Stimulated activated CD8-positive, alpha-beta memory T cell treated with anti-CD3 and anti-CD28 coated beads, Interleukin-7, amount 100 ng/mL, for 24 hours (primary cell): ENCODE measurements at regions not wholly inside any gene's neighbourhood (a gene's known extent, or its start where the extent isn't known, plus 50 kb on each side); places are given as distances from the start of the nearest gene placed in this dataset.
"Not testable (repeated sequence)": the region's sequence is repeated elsewhere in the genome, so short reads cannot be mapped to it uniquely, and the experiment has no call there.

Experiments used
- DNase-seq: peaks from one replicate; pipeline ENCODE4 v3.0.0-alpha.2; 2020; ENCODE audit warnings: low read depth

DNA sequence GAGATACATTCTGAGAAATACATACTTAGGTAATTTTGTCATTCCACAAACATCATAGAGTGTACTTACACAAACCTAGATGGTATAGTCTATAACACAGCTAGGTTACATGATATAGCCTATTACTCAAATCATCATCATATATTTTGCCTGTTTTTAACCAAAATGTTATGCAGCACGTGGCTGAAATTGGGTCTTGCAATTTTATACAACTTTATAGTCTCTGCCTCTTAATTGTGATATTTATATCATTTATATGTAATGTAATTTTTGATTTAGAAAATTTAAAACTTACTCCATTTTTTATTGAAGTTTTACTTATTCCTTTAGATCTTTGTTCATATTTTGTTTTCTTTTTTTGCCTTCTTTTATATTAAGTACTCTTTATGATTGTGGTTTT is 350.7 kb upstream of the DCN start:
- no peak for DNase-seq

DNA sequence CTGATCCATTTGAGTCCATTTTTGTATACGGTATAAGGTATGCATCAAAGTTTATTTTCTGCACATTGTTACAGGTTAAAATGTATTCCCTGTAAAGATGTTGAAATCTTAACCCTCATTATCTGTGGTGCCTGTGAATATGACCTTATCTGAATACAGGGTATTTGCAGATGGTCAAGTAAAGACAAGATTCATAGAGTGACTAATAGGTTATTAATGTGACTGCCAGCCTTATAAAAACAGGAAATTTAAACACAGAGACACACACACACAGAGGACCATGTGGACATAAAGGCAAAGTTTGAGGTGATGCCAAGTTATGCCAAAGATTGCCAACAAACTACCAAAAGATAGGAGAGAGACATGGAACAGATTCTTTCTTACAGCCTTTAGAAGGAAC is 347.2 kb upstream of the DCN start:
- DNase-seq: no peak

DNA sequence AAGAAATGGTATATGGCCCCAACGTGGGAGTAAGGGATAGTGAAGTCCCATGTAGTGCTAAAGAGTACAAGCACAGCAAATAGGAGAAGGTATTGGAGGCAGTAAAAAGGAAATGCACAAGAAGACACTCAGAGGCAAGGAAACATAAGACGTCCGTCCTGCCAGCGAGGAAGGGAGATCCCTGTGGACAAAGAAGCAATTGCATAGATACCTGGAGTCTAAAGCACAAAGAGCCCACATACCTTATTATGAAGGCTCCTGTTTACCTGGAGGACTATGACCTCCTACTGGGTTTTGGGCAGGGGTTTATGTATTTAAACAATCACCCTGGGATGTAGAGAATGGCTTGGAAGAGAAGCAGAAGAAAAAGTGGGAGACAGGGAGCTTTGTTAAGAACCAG is 341.2 kb upstream of the DCN start:
- DNase-seq: no peak

DNA sequence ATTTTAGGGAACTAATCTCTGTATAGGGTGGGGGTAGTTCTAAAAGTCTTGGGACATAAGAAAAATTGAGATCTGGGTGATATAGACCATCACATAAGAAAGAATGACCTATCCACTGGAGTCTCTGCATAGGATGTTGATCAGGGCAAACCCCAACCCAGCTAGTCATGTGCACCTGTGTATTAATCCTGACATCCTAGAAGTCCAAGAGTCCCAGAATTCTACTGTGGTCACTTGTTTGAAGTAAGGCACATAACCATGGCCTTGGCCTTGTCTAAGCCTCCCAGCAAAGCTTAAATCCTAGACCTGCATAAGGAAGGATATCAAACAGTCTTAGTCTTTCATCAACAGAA is 334.1 kb upstream of the DCN start:
- no peak for DNase-seq

DNA sequence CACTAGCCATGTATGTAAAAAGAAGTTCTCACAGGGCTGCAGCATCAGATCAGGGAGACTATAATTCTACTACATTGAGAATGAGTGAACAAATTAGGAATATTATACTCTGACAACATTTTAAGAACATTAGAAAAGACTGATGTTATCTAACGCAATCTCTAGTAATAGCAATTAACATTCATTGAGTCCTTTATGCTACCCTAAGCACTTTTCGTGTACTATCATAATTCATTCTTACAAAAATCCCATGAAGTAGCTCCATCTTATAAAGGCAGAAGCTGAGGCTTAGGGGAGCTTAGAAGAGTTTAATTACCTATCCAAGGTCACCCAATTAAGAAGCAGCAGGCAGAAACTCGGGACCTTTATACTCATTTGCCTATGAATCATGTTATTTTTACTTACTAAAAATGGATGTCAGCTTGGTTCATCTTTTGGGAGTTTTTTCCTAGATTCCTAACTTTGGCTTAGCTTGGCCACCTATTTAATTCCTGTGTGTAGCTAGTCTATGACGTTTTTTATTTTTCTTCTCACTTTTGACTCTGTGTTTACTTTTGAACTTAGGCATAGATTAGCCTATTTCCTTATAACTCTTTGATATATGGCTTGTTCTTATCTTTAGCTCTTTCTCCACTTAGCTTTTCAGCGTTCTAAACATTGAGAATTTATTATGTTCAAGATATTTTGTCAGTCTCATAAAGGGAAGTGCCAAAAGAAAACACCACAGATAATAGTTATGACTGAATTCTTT is 333.5 kb upstream of the DCN start:
- DNase-seq: no peak

DNA sequence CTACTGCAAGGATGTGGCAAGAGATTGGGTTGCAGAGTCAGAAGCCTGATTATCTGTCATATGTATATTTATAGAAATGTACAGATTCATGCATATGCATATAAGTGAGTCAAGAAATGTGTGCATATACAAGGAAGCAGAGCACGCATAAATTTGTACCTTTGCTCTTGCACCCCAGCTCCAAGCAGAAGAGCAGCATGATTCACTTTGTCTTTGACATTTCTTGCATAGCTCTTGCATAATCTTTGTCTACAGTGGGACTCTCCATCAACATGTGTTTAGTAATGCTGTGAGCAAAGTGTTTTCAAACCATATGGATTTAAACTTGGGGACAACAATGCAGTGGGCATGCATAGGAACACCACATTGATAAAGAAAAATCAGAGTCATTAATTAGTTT is 330.7 kb upstream of the DCN start:
- no peak for DNase-seq

DNA sequence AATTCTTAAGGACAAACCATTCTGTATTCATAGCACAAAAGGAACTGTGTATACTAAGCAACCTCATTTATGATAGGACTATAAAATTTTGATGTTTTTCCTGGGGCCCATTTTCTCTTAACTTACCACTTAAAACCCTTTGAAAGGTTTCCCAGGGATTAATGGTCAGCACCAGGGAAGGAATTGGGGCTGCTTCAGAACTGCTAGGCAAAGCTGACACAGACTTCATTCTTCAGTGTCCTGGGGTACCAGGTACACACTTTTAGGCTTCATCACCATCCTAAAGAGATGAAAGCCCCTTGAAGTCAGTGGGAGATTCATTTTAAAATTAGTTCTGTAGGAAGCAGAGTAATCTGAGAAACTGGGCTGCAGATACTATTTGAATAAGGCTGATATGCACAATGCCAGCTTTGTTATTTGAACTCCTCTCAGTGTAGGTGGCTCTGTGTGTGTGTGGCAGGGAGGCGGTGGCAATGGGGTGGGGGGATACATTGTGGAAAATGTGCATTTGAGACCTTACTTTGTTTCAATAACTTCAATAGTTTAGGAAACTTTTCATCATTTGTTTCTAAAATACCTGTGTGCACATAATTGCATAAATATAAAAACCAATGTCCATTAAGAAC is 329.3 kb upstream of the DCN start:
- DNase-seq: no peak

DNA sequence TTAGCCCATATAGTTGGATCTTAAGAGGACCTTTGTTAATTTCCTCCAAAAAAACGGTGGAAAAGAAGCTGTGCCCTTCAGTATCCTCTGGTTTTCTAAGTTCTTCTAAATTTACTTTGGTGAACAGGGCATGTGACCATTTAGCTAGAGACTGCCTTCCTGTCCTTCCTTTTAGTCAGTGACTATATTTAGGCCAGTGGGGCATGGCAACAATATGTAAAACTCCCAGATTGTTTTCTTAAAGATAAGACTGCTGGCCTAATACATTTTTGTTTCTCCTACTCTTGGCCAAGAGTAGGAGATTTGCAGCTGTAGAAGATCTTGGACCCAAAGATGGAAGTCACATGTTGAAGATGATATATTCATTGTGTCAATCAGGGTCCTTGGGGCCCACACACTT is 325.1 kb upstream of the DCN start:
- no peak for DNase-seq

DNA sequence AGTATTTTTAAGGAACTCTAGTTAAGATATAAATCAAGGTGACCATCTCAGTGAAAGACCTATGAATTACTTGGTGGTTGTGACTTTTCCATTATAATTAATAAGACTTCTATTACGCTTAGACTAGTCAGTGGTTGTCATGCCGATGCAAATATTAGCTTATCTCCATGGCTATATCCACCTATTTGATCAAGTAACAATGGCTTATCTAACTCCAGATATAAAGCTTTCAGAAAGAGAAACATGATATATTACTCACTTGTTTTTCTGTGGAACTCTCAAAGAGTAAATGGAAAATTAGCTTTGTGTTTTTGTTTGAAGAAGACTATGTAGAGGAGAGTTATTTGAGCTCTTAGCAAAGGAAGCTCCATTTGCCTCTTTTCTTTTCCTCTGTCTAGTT is 323.8 kb upstream of the DCN start:
- DNase-seq: no peak

DNA sequence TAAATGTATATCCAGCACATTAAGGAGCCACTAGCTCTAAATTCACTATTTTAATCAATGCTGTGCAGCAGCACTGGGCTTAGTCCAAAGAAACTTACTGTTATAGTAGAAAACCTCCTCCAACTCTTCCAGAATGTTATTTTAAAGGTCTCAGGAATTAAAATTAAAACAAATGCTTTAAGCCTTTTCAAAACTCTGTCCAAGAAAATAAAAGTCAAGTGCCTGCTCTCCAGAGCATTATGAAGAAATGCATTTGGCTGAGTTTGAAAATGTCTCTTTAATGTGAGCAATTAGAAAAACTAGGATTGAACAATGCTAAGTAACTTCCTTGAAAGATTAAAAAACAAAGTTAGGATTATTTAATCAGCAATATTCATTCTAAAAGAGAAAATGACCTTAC is 322.4 kb upstream of the DCN start:
- no peak for DNase-seq

DNA sequence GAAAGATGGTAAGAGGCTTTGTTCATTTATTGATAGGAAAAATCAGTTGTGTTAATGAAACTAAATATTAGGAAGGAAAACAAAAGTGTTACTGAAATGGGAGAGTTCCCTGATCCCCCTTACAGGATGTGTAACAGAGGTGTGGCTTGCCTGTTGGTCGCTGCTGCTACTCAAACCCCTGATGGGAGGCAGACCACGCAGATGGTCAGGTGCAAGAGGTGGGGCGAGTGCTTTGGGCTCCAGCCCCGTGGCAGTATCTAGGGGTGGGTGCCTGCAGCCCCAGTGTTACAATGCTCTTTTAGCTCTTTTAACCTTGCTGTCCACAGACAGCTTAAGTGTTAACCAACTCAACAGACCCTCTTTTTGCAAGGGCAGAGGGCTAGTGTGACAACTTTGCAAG is 319.6 kb upstream of the DCN start:
- no peak for DNase-seq

DNA sequence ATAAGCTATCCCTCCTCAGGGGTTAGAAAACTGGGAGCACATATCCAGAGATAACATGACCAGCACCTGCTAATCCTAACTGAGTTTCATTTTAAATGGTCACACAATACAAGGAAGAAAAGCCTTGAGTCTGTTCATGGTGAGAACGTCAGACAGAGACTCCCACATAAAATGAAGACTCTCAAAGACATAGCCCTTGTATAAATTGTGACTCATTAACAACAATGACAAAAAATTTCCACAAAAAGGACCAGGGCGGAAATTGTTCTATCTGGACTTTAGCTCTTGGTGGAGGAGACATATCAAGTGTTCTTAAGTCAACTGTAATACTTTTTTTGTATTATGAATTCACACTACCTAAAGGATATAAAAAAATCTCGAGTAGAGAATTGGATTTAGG is 313.7 kb upstream of the DCN start:
- DNase-seq: no peak

DNA sequence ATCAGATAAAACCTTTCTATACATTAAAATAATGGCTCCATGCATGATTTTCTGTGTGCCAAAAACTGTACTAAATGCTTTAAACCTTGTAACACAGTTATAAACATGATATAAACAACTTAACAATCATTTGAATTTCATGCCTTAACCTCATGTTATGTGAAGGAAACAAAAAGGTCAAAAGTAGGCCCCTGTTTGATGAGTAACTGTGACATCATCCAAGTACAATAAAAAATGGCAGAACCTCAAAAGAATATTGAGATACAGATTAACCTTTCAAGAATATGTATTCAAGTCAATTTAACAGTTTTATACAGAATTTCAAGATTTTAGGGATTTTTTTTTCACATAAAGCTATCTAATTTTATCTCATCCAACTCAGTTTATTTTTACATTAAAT is 310.7 kb upstream of the DCN start:
- DNase-seq: no peak

DNA sequence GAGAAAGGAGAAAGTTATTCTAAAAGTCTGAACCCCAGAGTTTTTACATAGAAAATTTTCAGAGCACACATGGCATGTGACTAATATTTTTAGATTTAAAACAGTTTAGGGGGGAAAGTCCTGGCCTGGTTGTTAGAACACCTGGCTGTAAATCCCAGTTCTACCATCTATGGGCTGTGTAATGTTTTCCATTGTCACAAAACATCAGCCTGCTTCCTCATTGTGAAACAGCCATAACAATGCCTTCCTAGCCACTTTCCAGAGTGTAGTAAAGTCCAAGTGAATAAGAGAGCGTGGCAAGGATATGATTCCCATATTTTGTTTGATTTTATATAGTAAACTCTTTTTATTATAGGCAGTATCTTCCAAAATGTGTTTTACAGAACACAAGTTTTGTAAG is 310.0 kb upstream of the DCN start:
- DNase-seq: no peak

DNA sequence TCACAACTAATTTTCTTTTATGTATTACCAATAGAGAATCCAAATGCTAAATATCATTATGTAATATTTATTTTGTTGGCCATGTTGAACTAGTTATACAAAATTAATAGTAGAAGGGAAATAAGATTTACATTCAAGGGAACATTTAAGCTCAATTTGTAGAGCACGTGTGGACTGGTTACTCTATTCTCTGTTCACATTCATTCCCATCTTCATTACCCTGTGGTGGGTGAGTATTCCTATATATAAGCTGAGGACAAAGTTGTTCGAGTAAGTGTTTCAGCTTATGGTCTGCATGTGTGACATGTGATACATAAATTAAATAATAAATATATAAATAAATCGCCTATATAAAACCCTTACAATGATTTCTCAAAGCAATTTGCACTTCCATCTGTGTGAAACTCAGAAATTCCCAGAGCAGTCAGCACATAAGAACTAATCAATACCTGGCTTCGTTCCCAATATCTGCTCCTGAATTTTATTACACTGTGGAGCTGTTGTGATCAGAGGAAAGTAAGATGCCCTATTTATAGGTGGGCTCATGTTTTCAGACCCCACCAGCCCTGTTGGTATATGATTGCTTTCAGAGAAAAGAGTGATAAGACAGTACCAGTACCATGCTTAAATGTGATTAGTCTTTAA is 308.2 kb upstream of the DCN start:
- DNase-seq: no peak

DNA sequence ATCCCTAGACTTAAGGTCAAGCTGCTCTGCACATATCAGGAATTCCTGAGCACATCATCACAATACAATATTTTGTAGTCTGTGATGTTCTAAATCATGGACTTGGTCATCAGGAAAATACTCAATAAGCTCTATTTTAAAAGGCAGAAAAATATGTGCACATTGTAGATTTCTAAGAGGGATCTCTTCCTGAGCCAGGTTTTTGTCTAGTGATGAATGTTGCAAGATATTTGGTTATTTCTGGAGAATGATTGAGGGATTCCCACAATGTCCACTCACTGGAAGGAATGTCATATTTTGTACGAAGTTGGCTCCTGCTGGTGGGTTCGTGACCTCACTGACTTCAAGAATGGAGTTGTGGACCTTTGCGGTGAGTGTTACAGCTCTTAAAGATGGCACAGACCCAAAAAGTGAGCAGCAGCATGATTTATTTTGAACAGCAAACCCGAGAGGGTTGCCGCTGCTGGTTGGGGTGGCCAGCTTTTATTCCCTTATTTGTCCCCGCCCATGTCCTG is 300.9 kb upstream of the DCN start:
- no peak for DNase-seq

DNA sequence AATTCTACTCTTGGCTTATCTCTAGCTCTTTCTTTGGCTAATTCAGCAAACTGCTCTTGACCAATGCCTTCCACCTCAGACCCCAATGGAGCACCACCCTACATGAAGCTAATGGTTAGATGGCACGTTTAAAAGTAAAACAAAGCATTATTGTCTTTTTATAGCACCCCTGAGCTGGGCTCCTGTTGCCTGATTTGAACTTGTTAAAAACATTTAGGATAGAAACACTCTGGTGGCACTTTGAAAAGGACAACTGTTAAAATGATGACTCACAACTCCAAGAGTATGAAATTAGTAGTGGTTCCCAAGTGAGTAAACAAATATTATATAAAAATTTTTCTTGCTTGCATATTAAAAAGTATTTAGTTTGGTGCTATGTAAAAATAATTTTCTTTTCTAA is 299.6 kb upstream of the DCN start:
- no peak for DNase-seq

DNA sequence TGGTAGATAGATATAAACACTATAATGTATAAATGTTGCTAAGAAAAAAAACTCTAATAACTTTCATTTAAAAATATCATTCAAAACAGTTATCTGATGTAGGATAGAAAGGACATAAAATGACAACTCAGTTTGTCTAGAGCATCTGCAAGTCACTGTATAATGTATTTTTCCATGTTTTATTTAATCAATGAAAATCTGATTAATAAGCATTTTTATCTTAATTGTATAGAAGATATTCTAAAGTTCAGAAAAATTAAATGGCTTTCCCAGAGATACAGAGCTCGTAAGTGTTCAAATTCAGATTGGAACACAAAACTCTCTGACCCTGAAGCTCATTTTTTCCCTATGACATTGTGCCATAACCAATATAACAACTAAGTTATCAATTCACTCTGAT is 295.9 kb upstream of the DCN start:
- no peak for DNase-seq

DNA sequence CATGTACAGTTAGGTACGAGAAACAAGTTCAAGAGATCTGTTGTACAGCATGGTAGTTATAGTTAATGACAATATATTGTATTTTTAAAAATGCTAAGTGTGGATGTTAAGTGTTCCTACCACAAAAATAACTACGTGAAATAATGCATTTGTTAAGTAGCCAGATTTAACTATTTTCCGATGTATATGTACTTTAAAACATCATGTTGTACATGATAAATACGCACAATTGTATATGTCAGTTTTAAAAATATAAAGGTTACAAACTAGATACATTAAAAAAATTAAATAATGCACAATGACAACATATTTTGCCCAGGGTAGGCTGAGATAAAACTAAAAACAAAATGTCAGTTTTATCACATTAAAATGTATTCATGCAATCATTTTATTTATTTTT is 285.1 kb upstream of the DCN start:
- DNase-seq: no peak

DNA sequence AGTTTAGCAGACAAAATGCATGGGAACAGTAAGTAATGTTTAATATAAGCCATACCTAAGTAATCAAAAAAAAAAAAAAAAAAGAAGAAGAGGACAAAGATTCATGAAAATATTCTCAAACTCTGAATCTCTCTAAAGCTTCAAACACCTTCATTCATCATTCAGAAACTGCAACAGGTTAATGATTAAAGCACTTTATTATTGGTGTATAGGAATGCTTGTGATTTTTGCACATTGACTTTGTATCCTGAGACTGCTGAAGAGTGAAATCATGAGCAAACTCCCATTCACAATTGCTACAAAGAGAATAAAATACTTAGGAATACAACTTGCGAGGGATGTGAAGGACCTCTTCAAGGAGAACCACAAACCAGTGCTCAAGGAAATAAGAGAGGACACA is 278.4 kb upstream of the DCN start:
- DNase-seq: no peak

DNA sequence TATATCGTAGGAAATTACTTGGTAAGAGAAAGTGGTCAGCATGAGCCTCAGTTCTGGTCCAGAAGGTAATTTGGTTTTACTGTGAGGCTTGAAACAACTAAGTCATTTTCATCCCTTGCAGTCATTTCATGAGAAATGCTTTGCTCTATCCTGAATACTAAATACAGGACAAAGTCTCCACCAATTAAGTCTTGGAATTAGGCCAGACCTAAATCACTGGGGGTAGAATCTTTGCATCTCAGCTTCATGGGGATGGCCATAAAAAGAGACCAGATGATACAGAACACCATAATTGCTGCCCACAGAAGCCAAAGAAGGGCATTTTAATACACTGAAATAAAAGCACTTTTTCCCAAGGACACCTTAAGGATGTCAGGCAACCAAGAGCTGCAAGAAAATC is 277.9 kb upstream of the DCN start:
- no peak for DNase-seq

DNA sequence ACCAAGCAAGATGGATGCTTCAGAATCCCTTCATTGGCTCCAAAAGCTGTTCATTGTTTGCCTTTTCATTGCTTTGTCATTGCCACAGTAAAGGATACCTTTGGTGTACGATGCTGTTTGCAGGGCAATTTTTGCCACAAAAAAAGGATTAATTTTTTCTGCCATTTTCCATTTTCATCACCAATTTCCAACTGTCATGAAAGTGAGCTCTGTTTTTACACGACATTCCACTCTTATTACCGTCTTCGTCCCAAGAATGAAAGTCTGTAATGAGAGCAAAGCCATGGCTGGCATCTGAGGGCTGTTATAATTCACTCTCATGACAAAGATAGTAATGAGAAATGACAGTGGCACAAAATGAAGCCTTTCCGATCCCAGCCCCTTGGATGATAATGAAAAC is 272.7 kb upstream of the DCN start:
- no peak for DNase-seq

DNA sequence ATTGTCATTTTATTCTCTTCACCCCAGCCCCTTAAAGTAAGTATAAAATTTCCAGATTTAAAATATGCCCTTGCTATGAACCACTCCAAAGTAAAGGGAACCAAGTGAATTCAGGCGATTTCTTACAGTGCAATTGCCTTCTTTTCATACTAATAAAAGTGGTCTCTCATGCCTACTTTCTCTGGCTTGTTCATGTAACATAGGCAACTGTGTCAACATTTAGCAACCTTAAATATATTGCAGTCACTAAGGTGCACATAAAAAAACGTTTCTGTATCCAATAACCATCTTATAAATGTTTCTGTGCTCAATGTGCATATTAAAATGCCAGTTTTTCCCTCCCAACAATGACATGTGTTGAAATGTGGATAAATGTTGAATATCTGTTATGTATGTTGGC is 271.6 kb upstream of the DCN start:
- DNase-seq: no peak

DNA sequence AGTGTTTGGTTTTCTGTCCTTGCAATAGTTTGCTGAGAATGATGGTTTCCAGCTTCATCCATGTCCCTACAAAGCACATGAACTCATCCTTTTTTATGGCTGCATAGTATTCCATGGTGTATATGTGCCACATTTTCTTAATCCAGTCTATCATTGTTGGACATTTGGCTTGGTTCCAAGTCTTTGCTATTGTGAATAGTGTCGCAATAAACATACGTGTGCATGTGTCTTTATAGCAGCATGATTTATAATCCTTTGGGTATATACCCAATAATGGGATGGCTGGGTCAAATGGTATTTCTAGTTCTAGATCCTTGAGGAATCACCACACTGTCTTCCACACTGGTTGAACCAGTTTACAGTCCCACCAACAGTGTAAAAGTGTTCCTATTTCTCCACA is 269.8 kb upstream of the DCN start:
- DNase-seq: not testable (repeated sequence)
